Mesendoderm (in vitro differentiated cells): ENCODE measurements at regions not wholly inside any gene's neighbourhood (a gene's known extent, or its start where the extent isn't known, plus 50 kb on each side); places are given as distances from the start of the nearest gene placed in this dataset.

Experiments used
- DNase-seq: peaks from one replicate; pipeline ENCODE4 v3.0.0; 2013
- H2AK5ac ChIP-seq: 2 replicates; pipeline ENCODE4 v1.6.1; 2013; ENCODE audit warnings: low read length, inconsistent platforms
- H2BK120ac ChIP-seq: 2 replicates; pipeline ENCODE4 v1.6.1; 2013; ENCODE audit warnings: low read depth, mild to moderate bottlenecking, low read length, moderate library complexity, mixed read lengths
- H2BK15ac ChIP-seq: replicated peaks from 2 replicates; pipeline ENCODE4 v1.6.1; 2013; ENCODE audit warnings: low read depth, mild to moderate bottlenecking, moderate library complexity
- H2BK5ac ChIP-seq: 2 replicates; pipeline ENCODE4 v1.6.1; 2013; ENCODE audit warnings: low read length, inconsistent platforms
- H3K18ac ChIP-seq: 2 replicates; pipeline ENCODE4 v1.6.1; 2013; ENCODE audit warnings: mild to moderate bottlenecking, low read length, mixed read lengths
- H3K23ac ChIP-seq: one replicate; pipeline ENCODE4 v1.6.1; 2013; ENCODE audit warnings: low read length
- H3K27ac ChIP-seq: 2 replicates; pipeline ENCODE4 v1.5.1; 2013; ENCODE audit warnings: low read depth, mild to moderate bottlenecking, inconsistent platforms, low read length, moderate library complexity
- H3K27me3 ChIP-seq: 2 replicates; pipeline ENCODE4 v1.6.1; 2013; ENCODE audit warnings: low read length, control low read depth, mild to moderate bottlenecking, inconsistent platforms; ENCODE audit not compliant: insufficient read depth, poor library complexity
- H3K36me3 ChIP-seq: 2 replicates; pipeline ENCODE4 v1.6.1; 2013; ENCODE audit warnings: low read length, inconsistent platforms; ENCODE audit not compliant: control insufficient read depth, insufficient read depth
- H3K4ac ChIP-seq: one replicate; pipeline ENCODE4 v1.6.1; 2013; ENCODE audit warnings: low read depth, mild to moderate bottlenecking, low read length, moderate library complexity
- H3K4me1 ChIP-seq: 2 replicates; pipeline ENCODE4 v1.6.1; 2013; ENCODE audit warnings: low read depth, low read length, inconsistent platforms; ENCODE audit not compliant: control insufficient read depth
- H3K4me2 ChIP-seq: 2 replicates; pipeline ENCODE4 v1.6.1; 2013; ENCODE audit warnings: low read length
- H3K4me3 ChIP-seq: 2 replicates; pipeline ENCODE4 v1.5.1; 2013; ENCODE audit warnings: mild to moderate bottlenecking, low read length
- H3K56ac ChIP-seq: one replicate; pipeline ENCODE4 v1.6.1; 2013; ENCODE audit warnings: low read length
- H3K79me1 ChIP-seq: 2 replicates; pipeline ENCODE4 v1.6.1; 2013; ENCODE audit warnings: low read length, inconsistent platforms
- H3K79me2 ChIP-seq: 2 replicates; pipeline ENCODE4 v1.6.1; 2013; ENCODE audit warnings: mild to moderate bottlenecking, low read length; ENCODE audit not compliant: control insufficient read depth, insufficient read depth
- H3K9ac ChIP-seq: 2 replicates; pipeline ENCODE4 v1.6.1; 2013; ENCODE audit warnings: low read length, inconsistent platforms
- H4K5ac ChIP-seq: one replicate; pipeline ENCODE4 v1.6.1; 2013; ENCODE audit warnings: low read length
- H4K8ac ChIP-seq: one replicate; pipeline ENCODE4 v1.6.1; 2013; ENCODE audit warnings: low read depth, mild to moderate bottlenecking, control low read depth, low read length, moderate library complexity
- WGBS: extraction: QIAGEN DNeasy Blood & Tissue Kit; methylation state at CpG from one replicate; pipeline ENCODE4 v1.1.7; 2013; ENCODE audit warnings: low lambda C conversion rate, missing lambda C conversion rate; ENCODE audit not compliant: insufficient coverage; ENCODE audit errors: extremely low coverage; 5-methylcytosine and 5-hydroxymethylcytosine counted together

DNA sequence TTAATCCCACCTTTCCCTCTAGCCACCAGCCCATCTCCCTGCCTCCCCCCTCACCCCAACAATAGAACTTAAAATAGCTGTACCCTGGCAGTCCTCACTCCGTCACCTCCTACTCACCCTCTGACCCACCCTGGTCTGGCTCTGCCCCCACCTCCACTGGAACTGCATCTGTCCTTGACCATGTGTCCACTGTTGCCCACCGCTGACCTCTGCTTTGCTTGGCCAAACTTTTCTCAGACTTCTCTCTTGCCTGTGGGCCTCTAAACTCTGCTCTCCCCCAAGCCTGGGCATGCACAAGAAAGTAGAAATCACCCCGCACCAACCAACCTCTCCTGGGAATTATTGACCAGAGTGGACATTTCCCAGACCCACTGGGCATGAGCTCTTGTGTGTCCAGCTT is 169.8 kb downstream of the WSCD1 start:
- no peaks in the 10 kb centered on the region for H3K79me1 ChIP-seq
- H3K56ac ChIP-seq = no peak overlapping the region
- no peak overlapping the region for H3K18ac ChIP-seq
- no peak overlapping the region for H3K4ac ChIP-seq
- no peak overlapping the region for H3K4me3 ChIP-seq
- H3K27ac ChIP-seq = no peak overlapping the region
- H3K9ac ChIP-seq = no peak overlapping the region
- H4K8ac ChIP-seq = no peak overlapping the region
- no peak overlapping the region for H2AK5ac ChIP-seq
- H3K4me2 ChIP-seq = no peak overlapping the region
- WGBS = no CpG with 5 or more reads among the region's 3 CpGs
- H2BK120ac ChIP-seq = no peak overlapping the region
- no peak for DNase-seq
- H3K4me1 ChIP-seq = peaks cover 11% of the 10 kb centered on the region
- no peaks in the 10 kb centered on the region for H3K79me2 ChIP-seq
- H3K23ac ChIP-seq = no peak overlapping the region
- no peaks in the 10 kb centered on the region for H3K36me3 ChIP-seq
- no peak overlapping the region for H2BK5ac ChIP-seq
- no peak overlapping the region for H4K5ac ChIP-seq
- H3K27me3 ChIP-seq = no peaks in the 10 kb centered on the region
- H2BK15ac ChIP-seq = no peak overlapping the region

DNA sequence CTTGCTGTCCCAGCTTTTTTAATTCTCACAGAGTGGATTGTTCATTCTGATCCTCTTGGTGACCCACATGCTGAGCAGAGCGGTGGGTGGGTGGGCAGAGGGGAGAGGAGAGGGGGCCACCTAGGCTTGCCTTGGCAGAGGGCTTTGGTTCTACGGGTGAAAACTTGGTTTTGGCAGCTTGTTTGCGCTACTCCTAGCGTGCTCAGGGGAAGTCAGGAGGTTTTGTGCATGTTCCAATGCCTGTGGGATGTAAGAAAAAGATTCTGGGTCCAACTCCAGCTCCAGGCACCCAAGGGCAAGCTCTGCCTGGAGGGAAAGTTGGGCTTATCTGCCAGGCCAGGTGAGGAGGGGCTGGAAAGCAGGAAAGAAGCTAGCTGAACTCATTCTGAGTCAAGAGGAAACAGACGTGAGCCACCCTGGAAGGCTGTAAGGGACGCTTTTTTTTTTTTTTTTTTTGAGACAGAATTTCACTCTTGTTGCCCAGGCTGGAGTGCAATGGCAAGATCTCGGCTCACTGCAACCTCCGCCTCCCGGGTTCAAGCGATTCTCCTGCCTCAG is 169.1 kb downstream of the WSCD1 start:
- H3K27ac ChIP-seq = no peak overlapping the region
- no peak overlapping the region for H3K4me2 ChIP-seq
- no peak overlapping the region for H4K8ac ChIP-seq
- peak overlapping the region; percentile 6 for H3K9ac ChIP-seq
- peaks cover 11% of the 10 kb centered on the region for H3K4me1 ChIP-seq
- WGBS = no CpG with 5 or more reads among the region's 10 CpGs
- no peak overlapping the region for H3K4me3 ChIP-seq
- H3K23ac ChIP-seq = no peak overlapping the region
- no peaks in the 10 kb centered on the region for H3K79me2 ChIP-seq
- no peak overlapping the region for H4K5ac ChIP-seq
- no peak overlapping the region for H3K4ac ChIP-seq
- no peak overlapping the region for H2BK5ac ChIP-seq
- no peaks in the 10 kb centered on the region for H3K36me3 ChIP-seq
- H3K79me1 ChIP-seq = no peaks in the 10 kb centered on the region
- no peak overlapping the region for H2AK5ac ChIP-seq
- H2BK120ac ChIP-seq = no peak overlapping the region
- peak; percentile 25 for DNase-seq
- peak overlapping the region; percentile 56 for H3K56ac ChIP-seq
- peak overlapping the region; percentile 72 for H3K18ac ChIP-seq
- H3K27me3 ChIP-seq = no peaks in the 10 kb centered on the region
- H2BK15ac ChIP-seq = no peak overlapping the region

DNA sequence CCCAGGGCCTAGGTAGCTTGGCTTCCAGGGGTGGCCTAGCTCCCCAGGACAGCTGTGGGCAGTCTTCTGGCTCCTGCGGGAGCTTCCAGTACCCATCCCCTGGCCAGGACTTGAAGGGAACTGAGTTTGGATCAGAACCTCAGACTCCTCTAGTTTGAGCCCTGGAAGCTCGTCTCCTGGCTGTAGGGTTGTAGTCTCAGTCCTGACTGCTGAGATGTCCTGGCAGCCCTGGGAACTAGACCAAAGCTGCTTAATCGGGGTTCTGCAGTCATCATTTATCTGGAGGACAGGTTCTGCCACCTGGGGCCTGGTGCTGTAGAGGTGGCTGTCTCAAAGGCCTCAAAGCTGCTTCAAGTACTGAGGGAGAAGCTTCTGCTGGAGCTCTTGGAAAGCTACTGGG is 163.7 kb downstream of the WSCD1 start:
- H3K4me3 ChIP-seq = no peak overlapping the region
- no CpG with 5 or more reads among the region's 3 CpGs for WGBS
- no peak overlapping the region for H2BK120ac ChIP-seq
- no peak overlapping the region for H3K23ac ChIP-seq
- no peaks in the 10 kb centered on the region for H3K79me2 ChIP-seq
- DNase-seq = no peak
- H3K27ac ChIP-seq = no peak overlapping the region
- no peak overlapping the region for H4K8ac ChIP-seq
- H3K4ac ChIP-seq = no peak overlapping the region
- no peak overlapping the region for H2BK15ac ChIP-seq
- H3K79me1 ChIP-seq = no peaks in the 10 kb centered on the region
- no peak overlapping the region for H3K9ac ChIP-seq
- H3K4me2 ChIP-seq = no peak overlapping the region
- H2BK5ac ChIP-seq = no peak overlapping the region
- H3K36me3 ChIP-seq = no peaks in the 10 kb centered on the region
- H3K27me3 ChIP-seq = no peaks in the 10 kb centered on the region
- H3K18ac ChIP-seq = no peak overlapping the region
- H3K4me1 ChIP-seq = peaks cover 3% of the 10 kb centered on the region
- H3K56ac ChIP-seq = no peak overlapping the region
- no peak overlapping the region for H4K5ac ChIP-seq
- no peak overlapping the region for H2AK5ac ChIP-seq

GRCh38 chr17:6233339-6233738 is 163.2 kb downstream of the WSCD1 start:
- H3K9ac ChIP-seq = no peak overlapping the region
- H3K27me3 ChIP-seq = no peaks in the 10 kb centered on the region
- H2BK5ac ChIP-seq = no peak overlapping the region
- no peak overlapping the region for H2AK5ac ChIP-seq
- H3K4ac ChIP-seq = no peak overlapping the region
- H4K8ac ChIP-seq = no peak overlapping the region
- H2BK15ac ChIP-seq = no peak overlapping the region
- no peak overlapping the region for H3K4me3 ChIP-seq
- H3K36me3 ChIP-seq = no peaks in the 10 kb centered on the region
- peaks cover 3% of the 10 kb centered on the region for H3K4me1 ChIP-seq
- H3K56ac ChIP-seq = no peak overlapping the region
- H4K5ac ChIP-seq = no peak overlapping the region
- no CpG with 5 or more reads among the region's 4 CpGs for WGBS
- no peak overlapping the region for H3K27ac ChIP-seq
- no peak for DNase-seq
- no peak overlapping the region for H2BK120ac ChIP-seq
- no peak overlapping the region for H3K18ac ChIP-seq
- H3K79me2 ChIP-seq = no peaks in the 10 kb centered on the region
- H3K4me2 ChIP-seq = no peak overlapping the region
- H3K23ac ChIP-seq = no peak overlapping the region
- no peaks in the 10 kb centered on the region for H3K79me1 ChIP-seq

DNA sequence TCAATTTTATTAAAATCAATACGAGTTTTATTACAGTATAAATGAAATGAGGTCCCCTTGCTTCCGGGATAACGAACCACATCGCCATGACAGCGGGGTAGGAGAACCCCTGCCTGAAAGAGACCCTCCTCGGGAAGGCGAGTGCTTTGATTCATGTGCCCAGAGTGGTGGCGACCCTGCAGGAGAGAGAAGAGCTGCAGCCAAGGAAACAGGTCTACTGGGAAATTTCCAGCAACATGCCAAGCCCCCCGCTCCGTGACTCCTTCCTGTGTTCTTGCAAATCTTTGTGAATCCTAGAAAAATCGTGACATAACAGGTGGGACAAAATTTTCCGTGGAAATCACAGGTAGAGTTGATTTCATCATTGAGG is 162.5 kb downstream of the WSCD1 start:
- Histone ChIP-seq H3K79me2 (no peaks in the 10 kb centered on the region), H2BK5ac (no peak overlapping the region), H3K18ac (no peak overlapping the region), H3K27me3 (no peaks in the 10 kb centered on the region), H4K8ac (no peak overlapping the region), H3K9ac (no peak overlapping the region), H3K4me3 (no peak overlapping the region), H4K5ac (no peak overlapping the region), H3K4ac (no peak overlapping the region), H2AK5ac (no peak overlapping the region), H3K4me1 (peaks cover 3% of the 10 kb centered on the region), H3K36me3 (no peaks in the 10 kb centered on the region), H3K56ac (no peak overlapping the region), H3K27ac (no peak overlapping the region), H3K23ac (no peak overlapping the region), H2BK15ac (no peak overlapping the region), H3K79me1 (no peaks in the 10 kb centered on the region), H3K4me2 (no peak overlapping the region), H2BK120ac (no peak overlapping the region)
- WGBS = no CpG with 5 or more reads among the region's 12 CpGs
- no peak for DNase-seq
